GM12872 (cell line): ENCODE measurements at regions not wholly inside any gene's neighbourhood (a gene's known extent, or its start where the extent isn't known, plus 50 kb on each side); places are given as distances from the start of the nearest gene placed in this dataset.

ENCODE experiments used
- TF ChIP-seq, protein P1 (sequence below): IDR thresholded peaks from 3 replicates; pipeline ENCODE4 v1.5.1; 2011; ENCODE audit warnings: low read depth, mild to moderate bottlenecking, low read length, moderate library complexity; ENCODE audit not compliant: insufficient read depth

DNA sequence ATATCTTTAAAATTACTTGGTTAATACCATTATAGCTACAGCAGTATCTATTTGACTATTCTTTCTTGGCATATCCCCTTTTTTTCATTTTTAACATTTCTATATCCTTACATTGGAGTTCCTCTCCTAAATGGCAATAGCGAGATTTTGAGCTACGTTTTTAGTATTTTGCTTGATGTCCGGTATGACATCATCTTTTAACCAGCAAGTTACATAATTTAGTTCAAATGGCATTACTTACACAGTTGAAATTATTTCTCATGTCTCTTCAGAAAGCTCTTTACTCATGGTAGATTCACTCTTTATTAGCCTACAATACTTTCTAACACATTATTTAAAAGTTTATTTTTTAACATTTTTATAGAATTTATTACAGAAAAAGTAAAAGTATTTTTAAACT is 701.7 kb upstream of the EPHA7 start:
- TF ChIP-seq, protein P1, sequence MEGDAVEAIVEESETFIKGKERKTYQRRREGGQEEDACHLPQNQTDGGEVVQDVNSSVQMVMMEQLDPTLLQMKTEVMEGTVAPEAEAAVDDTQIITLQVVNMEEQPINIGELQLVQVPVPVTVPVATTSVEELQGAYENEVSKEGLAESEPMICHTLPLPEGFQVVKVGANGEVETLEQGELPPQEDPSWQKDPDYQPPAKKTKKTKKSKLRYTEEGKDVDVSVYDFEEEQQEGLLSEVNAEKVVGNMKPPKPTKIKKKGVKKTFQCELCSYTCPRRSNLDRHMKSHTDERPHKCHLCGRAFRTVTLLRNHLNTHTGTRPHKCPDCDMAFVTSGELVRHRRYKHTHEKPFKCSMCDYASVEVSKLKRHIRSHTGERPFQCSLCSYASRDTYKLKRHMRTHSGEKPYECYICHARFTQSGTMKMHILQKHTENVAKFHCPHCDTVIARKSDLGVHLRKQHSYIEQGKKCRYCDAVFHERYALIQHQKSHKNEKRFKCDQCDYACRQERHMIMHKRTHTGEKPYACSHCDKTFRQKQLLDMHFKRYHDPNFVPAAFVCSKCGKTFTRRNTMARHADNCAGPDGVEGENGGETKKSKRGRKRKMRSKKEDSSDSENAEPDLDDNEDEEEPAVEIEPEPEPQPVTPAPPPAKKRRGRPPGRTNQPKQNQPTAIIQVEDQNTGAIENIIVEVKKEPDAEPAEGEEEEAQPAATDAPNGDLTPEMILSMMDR: no peak

DNA sequence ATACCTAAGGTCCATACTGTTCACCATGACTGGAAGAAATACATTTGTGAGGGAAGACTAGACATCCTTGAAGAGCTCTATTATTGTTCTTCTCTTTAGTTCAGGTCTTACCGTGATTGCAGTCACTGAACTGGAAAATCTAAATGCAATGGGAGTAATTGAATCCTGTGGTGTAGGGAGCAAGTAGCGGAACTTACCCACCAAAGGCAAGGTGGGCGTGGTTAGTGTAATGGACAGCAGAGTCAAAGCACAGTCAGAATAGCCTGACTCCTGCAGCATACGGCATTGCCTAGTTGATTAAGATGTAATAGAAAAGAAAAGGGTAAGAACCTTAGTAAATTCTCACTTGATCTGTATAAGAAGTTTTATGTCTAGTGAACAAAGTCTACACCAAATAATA is 679.7 kb upstream of the EPHA7 start:
- TF ChIP-seq, protein P1: no peak

DNA sequence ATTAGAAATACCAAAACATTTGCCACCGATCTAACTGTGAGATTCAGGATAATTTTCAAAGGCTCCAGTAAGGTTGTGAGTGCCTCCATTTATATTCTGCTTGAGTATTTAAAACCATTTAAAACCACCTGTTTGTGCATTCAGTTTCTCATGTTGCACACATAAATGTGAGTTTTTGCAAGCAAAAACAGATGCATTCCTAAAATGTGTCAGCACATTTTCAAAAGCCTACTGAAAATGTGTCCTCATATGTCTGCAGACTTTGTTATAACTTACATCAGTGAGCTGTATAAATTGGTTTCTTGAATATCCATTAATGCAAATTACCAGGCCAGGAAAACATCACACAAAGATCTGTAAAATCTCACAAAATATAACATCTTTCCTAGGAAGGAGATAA is 676.6 kb upstream of the EPHA7 start:
- TF ChIP-seq, protein P1: no peak

DNA sequence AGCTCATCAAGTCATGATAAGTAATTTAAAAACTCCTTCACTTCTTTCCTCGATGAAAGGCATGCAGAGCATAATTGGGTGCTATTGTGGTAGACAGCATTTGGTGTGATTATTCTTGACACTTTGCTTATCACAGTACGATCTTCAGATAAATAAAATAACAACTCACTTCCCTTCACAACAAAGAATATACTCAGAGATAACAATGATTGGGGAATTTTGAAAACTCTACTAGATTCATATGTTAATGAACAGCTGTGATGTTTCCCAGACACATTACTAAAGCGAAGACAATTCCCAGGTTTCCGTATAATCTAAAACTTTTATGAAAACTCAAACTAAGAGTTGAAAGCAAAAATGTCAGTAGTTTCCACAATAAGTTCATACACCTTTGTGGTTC is 670.6 kb upstream of the EPHA7 start:
- TF ChIP-seq, protein P1: no peak

DNA sequence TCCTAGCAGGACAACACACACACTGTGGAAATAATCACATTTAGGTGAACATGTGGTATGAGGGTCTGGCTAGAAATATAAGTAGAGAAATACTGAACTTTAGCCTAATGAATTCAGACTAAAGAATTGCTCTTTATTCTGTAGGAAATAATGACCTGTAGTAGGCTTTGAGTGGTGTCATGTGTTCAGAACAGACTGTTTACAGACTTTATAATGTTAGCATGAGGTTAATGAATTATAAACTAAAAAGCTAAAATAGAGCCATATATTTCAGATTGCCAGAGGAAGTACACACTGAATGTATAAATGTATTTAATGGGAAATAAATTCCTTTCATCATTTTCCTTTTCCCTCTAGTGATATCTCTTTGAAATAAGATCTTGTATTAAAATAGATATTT is 669.5 kb upstream of the EPHA7 start:
- TF ChIP-seq, protein P1: no peak

DNA sequence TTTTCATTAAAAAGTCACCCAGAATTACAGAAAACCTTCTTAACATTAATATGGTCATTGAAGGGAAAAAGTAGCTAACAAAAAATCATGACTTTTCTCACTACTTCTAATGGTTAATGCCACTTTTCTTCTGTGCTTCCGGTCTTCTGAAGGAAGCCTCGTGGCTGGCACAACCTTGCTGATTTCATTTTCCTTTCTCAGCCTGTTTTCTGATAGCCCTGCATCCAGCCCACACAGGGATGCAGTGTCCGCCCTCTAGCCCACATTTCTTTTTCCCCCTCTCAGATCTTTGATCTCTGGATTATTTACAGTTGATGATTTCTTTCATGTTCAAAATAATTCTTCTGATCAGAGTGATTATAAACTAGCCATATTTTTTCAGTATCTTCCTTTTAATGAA is 655.4 kb upstream of the EPHA7 start:
- TF ChIP-seq, protein P1: no peak

DNA sequence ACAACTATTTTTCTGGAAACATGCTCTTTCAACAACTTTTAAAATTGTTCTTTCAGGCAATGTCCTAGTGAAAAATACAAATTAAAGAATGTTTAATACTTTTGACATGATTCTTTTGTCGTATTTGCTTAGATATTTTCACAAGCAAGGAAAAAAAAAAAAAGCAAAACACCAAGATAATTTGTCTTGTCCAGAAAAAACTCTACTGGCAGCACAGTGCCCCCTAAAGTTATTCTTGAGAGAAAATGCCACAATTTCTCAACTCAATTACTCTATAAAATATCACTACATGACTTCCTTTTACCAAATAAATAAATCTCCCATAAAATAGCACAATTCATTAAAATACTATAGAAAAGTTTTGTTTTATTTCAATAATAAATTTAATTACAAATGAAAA is 652.5 kb upstream of the EPHA7 start:
- TF ChIP-seq, protein P1: no peak
